Mesothelial cell of epicardium (in vitro differentiated cells): ENCODE measurements at regions not wholly inside any gene's neighbourhood (a gene's known extent, or its start where the extent isn't known, plus 50 kb on each side); places are given as distances from the start of the nearest gene placed in this dataset.

Source experiments
- DNase-seq, 2 experiments: peaks; one replicate each; pipeline ENCODE4 v3.0.0; 2021; ENCODE audit warnings: low spot score in 2 of 2; ENCODE audit not compliant: unreplicated experiment in 2 of 2
- H3K27ac Mint-ChIP-seq: 2 replicates; pipeline ENCODE4 v1.8.0; 2021; ENCODE audit warnings: mixed read lengths
- H3K27me3 Mint-ChIP-seq: 2 replicates; pipeline ENCODE4 v1.8.0; 2021; ENCODE audit warnings: low read depth, mixed read lengths
- H3K36me3 Mint-ChIP-seq: 2 replicates; pipeline ENCODE4 v1.8.0; 2021; ENCODE audit warnings: mixed read lengths
- H3K4me1 Mint-ChIP-seq: 2 replicates; pipeline ENCODE4 v1.8.0; 2021; ENCODE audit warnings: mixed read lengths
- H3K4me3 Mint-ChIP-seq: 2 replicates; pipeline ENCODE4 v1.8.0; 2021; ENCODE audit warnings: mild to moderate bottlenecking, moderate library complexity, mixed read lengths
- H3K9me3 Mint-ChIP-seq: 2 replicates; pipeline ENCODE4 v1.8.0; 2021; ENCODE audit warnings: mixed read lengths
- CTCF ChIP-seq: fragments of 200-600 bp; sonication (generic); IDR thresholded peaks from one replicate; pipeline ENCODE4 v1.5.0; 2021; ENCODE audit warnings: antibody characterized with exemption; ENCODE audit not compliant: unreplicated experiment

DNA sequence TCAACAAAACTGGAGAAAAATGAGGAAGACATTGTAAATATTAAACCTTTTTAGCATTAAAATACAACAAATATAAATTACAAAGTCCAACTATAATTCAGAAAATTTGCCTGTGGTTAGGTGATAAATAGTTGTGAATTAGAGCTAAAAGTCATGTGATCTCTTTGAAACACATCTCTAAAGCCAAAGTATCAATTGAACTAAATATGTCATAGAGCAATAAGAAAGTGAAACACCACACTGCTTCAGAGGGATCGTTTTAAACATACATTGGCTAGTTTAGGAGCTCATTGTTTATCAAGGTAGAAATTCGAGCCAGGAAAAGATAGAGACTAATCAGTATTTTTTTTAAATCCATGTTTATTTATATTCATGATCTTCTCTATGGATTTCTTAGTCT, 606.3 kb upstream of the ITGA1 start:
- no peaks in the 10 kb centered on the region for H3K4me1 Mint-ChIP-seq
- H3K36me3 Mint-ChIP-seq, result no peaks in the 10 kb centered on the region
- H3K4me3 Mint-ChIP-seq, result no peak overlapping the region
- DNase-seq, result no peak
- H3K27ac Mint-ChIP-seq, result no peak overlapping the region
- peaks cover 8% of the 10 kb centered on the region for H3K9me3 Mint-ChIP-seq
- H3K27me3 Mint-ChIP-seq, result no peaks in the 10 kb centered on the region
- TF ChIP-seq CTCF, result no peak

DNA sequence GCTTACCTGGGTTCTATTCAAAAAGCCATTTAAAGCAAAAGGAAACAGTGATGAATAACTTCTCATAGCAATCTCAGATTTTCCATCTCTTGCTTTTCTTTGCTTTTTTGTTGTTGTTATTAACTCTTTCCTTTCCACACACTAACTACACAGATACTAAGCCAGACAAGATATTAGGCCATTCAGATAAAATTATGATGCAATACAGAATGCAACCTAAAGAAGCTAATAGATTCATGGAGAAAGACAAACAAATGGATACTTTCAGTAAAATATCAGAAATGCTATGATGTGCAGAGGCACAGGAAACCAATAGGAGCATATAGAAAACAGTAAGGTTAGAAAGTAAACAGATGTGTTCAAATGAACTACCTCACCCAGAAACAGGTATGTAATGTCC, 597.0 kb upstream of the ITGA1 start:
- Mint-ChIP-seq H3K27me3 (no peaks in the 10 kb centered on the region), H3K36me3 (no peaks in the 10 kb centered on the region), H3K4me1 (no peaks in the 10 kb centered on the region), H3K27ac (no peak overlapping the region), H3K4me3 (no peak overlapping the region), H3K9me3 (no peaks in the 10 kb centered on the region)
- TF ChIP-seq CTCF, result no peak
- DNase-seq, result no peak

GRCh38 chr5:52199833-52200232, 587.9 kb upstream of the ITGA1 start:
- Mint-ChIP-seq H3K36me3 (no peaks in the 10 kb centered on the region), H3K27ac (no peak overlapping the region), H3K4me3 (no peak overlapping the region), H3K27me3 (no peaks in the 10 kb centered on the region), H3K9me3 (no peaks in the 10 kb centered on the region), H3K4me1 (no peaks in the 10 kb centered on the region)
- TF ChIP-seq CTCF, result no peak
- DNase-seq, result no peak

DNA sequence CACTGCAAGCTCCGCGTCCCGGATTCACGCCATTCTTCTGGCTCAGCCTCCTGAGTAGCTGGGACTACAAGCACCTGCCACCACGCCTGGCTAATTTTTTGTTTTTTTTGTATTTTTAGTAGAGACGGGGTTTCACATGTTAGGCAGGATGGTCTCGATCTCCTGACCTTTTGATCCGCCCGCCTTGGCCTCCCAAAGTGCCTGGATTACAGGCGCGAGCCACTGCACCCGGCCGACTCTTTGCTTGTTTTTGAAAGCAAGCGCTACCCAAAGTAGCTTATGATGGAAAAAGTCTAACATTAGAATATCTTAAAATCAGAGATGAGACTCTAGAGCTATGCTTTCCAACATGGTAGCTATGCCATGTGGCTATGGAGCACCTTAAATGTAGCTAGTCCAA, 585.5 kb upstream of the ITGA1 start:
- no peak for DNase-seq
- Mint-ChIP-seq H3K4me1 (no peaks in the 10 kb centered on the region), H3K27ac (no peak overlapping the region), H3K36me3 (no peaks in the 10 kb centered on the region), H3K9me3 (no peaks in the 10 kb centered on the region), H3K4me3 (no peak overlapping the region), H3K27me3 (no peaks in the 10 kb centered on the region)
- TF ChIP-seq CTCF, result no peak

DNA sequence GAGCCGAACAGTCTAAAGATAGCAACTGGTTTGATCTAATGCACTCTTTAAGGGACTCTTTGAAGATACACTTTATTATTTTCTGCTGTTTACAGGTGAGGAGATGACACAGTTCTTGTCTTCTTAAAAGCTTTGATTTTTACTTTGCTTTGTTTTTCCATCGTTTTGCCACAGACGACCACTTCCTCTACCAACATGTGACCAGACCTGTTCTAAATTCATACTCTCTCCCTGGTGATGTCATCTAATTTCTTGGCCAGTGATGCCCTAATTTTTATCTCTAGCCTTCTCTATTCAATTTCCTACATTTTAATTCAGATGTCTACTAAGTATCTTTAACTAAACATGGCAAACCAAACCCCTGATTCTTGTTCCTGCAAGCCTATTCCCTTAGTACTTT, 583.4 kb upstream of the ITGA1 start:
- Mint-ChIP-seq H3K27ac (no peak overlapping the region), H3K9me3 (no peaks in the 10 kb centered on the region), H3K4me1 (no peaks in the 10 kb centered on the region), H3K36me3 (no peaks in the 10 kb centered on the region), H3K4me3 (no peak overlapping the region), H3K27me3 (no peaks in the 10 kb centered on the region)
- TF ChIP-seq CTCF, result no peak
- no peak for DNase-seq
